Transverse colon (tissue), 3 donors: ENCODE measurements at regions not wholly inside any gene's neighbourhood (a gene's known extent, or its start where the extent isn't known, plus 50 kb on each side); places are given as distances from the start of the nearest gene placed in this dataset.

ENCODE experiments used
- POLR2A ChIP-seq: fragments of 450-650 bp; IDR thresholded peaks from one replicate; pipeline ENCODE4 v1.6.1; 2016; ENCODE audit warnings: antibody characterized with exemption, mild to moderate bottlenecking, moderate library complexity
- TF ChIP-seq, protein P1 (sequence below), 5 experiments: fragments of 200-600 bp in 3 of 5; fragments of 450-650 bp in 2 of 5; sonication (generic) in 3 of 5; IDR thresholded peaks; 1 replicate in 2 of 5; 2 replicates in 3 of 5; pipeline ENCODE4 v1.5.1; 2016 to 2017; ENCODE audit warnings: antibody characterized with exemption in 5 of 5, inconsistent platforms in 3 of 5, mild to moderate bottlenecking in 2 of 5, moderate library complexity in 1 of 5

DNA sequence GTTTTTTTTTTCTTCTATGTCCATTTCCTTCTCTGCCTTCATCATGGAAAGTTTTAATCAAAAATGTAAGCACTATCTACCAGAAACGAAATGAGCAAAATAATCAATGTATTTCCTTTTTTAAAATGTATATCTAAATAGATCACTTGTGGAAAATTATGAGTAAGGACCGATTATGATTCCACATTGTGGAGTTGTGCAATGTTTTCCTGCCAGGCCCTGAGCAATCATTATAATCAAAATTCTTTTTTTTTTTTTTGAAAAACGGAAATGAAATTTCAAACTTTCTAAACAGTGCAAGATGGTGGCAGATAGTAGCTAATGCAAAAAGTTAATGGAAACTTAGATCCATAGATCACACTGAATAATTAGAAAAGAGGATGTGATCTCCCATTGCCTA lies 1074.6 kb upstream of the TMEM132C start:
- no peak for TF ChIP-seq POLR2A
- TF ChIP-seq, protein P1, sequence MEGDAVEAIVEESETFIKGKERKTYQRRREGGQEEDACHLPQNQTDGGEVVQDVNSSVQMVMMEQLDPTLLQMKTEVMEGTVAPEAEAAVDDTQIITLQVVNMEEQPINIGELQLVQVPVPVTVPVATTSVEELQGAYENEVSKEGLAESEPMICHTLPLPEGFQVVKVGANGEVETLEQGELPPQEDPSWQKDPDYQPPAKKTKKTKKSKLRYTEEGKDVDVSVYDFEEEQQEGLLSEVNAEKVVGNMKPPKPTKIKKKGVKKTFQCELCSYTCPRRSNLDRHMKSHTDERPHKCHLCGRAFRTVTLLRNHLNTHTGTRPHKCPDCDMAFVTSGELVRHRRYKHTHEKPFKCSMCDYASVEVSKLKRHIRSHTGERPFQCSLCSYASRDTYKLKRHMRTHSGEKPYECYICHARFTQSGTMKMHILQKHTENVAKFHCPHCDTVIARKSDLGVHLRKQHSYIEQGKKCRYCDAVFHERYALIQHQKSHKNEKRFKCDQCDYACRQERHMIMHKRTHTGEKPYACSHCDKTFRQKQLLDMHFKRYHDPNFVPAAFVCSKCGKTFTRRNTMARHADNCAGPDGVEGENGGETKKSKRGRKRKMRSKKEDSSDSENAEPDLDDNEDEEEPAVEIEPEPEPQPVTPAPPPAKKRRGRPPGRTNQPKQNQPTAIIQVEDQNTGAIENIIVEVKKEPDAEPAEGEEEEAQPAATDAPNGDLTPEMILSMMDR (IDR thresholded peaks at IDR 0.05) = no peak
